ENCODE measurements at regions not wholly inside any gene's neighbourhood (a gene's known extent, or its start where the extent isn't known, plus 50 kb on each side); places are given as distances from the start of the nearest gene placed in this dataset.
"Not testable (repeated sequence)": the region's sequence is repeated elsewhere in the genome, so short reads cannot be mapped to it uniquely, and the experiment has no call there.

DNA sequence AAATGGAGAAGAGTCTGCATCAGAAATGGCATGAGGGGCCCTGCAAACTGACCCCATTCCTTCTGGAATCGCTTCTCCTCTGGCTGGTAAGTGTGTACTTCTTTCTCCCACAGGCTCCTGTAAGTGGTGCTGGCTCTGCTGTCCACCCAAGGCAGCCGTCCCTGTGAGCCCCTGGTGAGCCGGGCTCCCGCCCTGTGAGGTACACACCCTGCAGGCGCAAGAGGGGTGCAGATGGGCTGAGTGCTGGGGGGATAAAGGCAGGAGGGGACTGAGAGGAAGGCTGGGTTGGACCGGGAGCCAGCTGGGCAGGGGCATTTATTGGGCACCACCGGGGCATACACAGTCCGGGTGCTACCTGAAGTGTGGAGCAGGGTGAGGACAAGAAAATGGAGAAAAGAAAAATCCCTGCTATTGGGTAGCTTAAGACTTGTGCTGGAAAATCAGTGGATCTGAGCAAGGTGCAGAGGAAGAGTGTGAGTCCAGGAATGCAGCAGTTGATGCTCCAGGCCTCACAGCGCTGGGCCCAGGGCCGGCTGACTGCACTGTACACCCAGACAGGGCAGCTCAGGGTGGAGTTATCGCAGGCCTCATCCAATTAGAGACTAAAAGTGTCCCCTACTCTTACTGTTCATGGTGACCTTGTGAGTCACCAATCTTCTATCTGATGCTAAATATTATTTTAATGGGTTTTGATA lies 455.1 kb upstream of the B3GAT1 start:
- DNase-seq (ENCODE audit: low read depth), result no peak

GRCh38 chr11:134866215-134866614 lies 454.2 kb upstream of the B3GAT1 start:
- no peak for DNase-seq (ENCODE audit: low read depth)

DNA sequence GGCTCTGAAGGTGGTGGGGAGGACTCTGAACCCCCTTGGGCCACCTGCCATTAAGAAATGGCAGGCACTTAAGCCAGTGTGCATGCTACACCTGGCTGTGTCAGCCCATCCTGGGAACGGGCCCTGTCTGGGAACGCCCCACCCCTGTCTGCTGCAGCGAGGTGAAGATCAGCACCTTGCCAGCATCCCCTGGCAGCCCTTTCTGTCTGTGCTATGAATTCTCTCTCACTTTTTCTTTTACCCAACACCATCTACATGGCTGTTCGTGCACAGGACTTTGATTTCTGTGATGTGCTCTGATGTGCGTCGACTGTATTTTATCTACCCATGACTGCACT lies 452.9 kb upstream of the B3GAT1 start:
- no peak for DNase-seq (ENCODE audit: low read depth)

GRCh38 chr11:134864233-134864967 lies 452.4 kb upstream of the B3GAT1 start:
- no peak for DNase-seq (ENCODE audit: low read depth)

GRCh38 chr11:134863294-134863693 lies 451.3 kb upstream of the B3GAT1 start:
- no peak for DNase-seq (ENCODE audit: low read depth)

GRCh38 chr11:134862587-134863195 lies 450.6 kb upstream of the B3GAT1 start:
- no peak for DNase-seq (ENCODE audit: low read depth)

DNA sequence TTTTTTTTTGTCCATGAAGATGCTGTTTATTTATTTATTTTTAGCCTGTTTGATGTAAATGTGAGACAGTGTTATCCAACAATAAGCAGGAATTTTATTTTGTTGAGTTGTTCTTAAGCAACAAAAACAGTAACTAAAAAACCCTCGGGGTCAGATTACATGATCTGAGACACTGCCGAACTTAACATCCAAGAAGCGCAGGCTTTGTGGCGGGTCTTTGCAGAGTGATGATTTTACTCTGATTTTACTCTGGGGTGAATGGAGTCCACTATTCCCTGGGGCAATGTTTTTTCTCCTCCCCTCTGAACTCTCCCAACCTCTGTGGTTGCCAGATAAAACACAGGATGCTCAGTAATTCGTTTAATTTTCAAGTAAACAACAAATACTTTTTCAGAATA lies 450.1 kb upstream of the B3GAT1 start:
- DNase-seq (ENCODE audit: low read depth), result no peak

DNA sequence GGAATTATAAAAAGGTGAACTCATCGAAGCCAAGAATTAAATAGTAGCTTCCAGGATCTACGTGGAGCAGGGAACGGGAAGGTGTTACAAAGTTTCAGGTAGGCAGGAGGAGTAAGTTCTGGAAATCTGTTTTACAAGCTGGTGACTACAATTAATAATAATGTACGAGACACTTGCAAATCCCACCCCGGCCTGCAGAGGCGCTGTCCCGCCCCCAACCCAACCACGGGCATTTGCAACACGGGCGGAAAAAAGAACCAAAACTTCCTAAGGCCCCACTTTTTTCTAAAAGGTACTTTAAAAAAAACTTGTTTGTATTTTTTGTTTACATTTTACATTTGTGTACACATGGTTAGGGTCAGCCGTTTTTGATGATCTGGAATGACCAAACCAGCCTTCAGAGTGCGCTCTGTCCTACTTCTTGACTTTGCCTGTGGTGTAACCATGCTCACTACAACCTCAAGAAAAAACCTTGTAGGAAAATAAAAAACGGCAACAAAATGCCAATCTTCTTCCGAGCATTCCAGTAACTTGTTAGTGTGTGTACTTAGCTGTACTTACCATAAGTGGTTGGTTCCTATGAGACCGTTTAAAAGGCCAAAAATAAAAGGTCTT lies 449.6 kb upstream of the B3GAT1 start:
- no peak for DNase-seq (ENCODE audit: low read depth)

GRCh38 chr11:134858783-134859480 lies 446.9 kb upstream of the B3GAT1 start:
- no peak for DNase-seq (ENCODE audit: low read depth)

- DNase-seq (ENCODE audit: low read depth), result no peak
Observed at GRCh38 chr11:134857035-134857434, 445.0 kb upstream of the B3GAT1 start.

DNA sequence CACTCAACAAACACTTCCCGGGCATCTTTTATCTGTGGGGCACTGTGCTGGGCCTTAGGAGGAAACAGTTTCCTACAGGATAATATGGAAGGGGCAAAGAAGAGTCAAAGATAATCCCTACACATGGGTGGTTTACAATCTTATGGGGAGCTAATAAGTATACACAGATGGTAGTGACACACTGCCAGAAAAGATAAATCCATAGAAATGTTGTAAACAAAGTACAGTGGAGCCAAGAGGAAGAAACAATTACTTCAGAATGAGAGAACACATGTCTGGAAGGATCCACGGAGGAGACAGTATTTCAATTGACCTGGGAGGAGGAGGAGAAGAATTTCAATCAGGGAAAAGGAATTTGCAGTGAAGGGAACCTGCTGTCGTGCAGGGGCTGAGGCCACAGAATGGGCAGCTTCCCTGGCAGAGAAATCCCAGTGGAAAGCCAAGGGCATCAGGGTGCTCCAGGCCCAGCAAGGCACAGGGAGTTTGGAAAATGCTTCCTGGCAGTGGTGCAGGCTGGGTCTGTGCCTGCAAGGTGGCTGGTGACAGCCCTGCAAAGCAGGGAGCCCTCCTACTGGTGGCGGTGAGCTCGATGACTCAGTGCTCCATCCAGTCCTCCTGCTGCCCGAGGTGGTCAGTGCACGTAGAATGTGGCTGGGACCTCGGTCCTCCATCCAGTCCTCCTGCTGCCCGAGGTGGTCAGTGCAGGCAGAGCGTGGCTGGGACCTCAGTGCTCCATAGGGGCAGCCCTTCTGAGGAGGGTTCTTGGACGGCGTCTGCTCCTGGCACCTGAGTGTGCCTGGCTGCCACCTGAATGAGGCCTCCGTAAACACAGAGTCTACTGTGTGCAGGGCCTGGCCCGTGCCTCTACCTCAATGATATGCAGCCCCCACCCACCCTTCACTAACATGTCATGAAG lies 444.3 kb upstream of the B3GAT1 start:
- no peak for DNase-seq (ENCODE audit: low read depth)

- no peak for DNase-seq (ENCODE audit: low read depth)
Observed at GRCh38 chr11:134853992-134854991, 442.2 kb upstream of the B3GAT1 start.

- DNase-seq (ENCODE audit: low read depth), result not testable (repeated sequence)
Observed at GRCh38 chr11:134851503-134852224, 439.6 kb upstream of the B3GAT1 start.

DNA sequence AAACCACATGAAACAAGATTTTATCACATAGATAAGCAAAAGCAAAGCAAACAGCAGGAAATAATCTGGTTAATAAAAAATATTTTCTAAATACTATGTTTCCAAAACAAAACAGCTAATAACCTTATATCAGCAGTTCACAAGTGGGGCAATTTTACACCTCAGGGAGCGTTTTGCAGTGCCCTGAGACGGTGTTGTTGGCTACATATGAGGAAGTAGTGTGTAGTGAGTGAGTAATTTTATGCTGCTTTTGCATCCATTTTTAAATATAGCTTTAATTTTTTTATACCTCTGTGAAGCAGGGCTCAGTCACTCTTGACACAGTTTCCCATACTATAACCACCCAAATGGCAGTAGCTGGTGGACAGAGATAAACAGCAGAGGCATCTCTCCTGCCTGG lies 438.5 kb upstream of the B3GAT1 start:
- no peak for DNase-seq (ENCODE audit: low read depth)

GRCh38 chr11:134849833-134850232 lies 437.8 kb upstream of the B3GAT1 start:
- DNase-seq (ENCODE audit: low read depth), result no peak

DNA sequence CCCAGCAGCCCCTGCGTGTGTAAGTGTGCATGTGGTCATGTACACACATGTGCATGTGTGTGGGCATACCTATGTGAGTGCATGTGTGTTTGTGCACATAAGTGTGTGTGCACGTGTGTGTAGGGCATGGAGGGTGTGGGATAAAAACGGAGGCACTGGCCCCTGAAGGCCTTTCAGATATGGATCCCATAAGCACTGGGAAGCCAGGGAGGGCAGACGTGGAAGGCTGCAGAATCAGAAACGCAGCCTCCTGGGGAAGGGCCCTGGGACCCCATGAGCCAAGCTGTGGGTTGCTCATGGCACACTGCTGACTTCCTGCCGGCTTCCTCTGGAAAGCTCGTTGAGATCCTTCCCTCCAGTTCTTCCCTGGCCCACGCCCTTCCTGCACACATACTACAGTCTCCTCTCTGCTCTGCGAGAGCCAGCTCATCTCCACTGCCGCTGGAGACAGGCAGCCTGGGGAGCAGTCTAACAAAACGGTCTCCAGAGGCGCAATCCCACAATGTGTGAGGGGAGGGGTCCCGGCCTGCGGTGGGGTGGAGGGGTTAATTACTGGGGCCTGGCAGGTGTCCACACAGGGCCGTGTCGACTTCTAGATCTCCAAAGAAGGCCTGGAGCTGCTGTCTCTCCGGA lies 435.2 kb upstream of the B3GAT1 start:
- DNase-seq (ENCODE audit: low read depth), result no peak

GRCh38 chr11:134846328-134847082 lies 434.5 kb upstream of the B3GAT1 start:
- DNase-seq (ENCODE audit: low read depth), result no peak
